HG03039 (cell line): ENCODE measurements at regions not wholly inside any gene's neighbourhood (a gene's known extent, or its start where the extent isn't known, plus 50 kb on each side); places are given as distances from the start of the nearest gene placed in this dataset.

Experiments used
- ATAC-seq: cut with Tn5 transposase; IDR thresholded peaks from one replicate; pipeline ENCODE4 v1.9.1; 2021; ENCODE audit warnings: mild to moderate bottlenecking, moderate library complexity; ENCODE audit not compliant: unreplicated experiment

GRCh38 chr2:120947982-120948661 is 212.5 kb downstream of the GLI2 start:
- no peak for ATAC-seq

GRCh38 chr2:120948662-120949011 is 213.0 kb downstream of the GLI2 start:
- no peak for ATAC-seq

GRCh38 chr2:120949027-120949956 is 213.6 kb downstream of the GLI2 start:
- ATAC-seq: no peak

GRCh38 chr2:120949957-120950590 is 214.4 kb downstream of the GLI2 start:
- ATAC-seq: no peak

- ATAC-seq: no peak
Observed at GRCh38 chr2:120951693-120952092, 216.0 kb downstream of the GLI2 start.

- no peak for ATAC-seq
Observed at GRCh38 chr2:120952318-120952717, 216.7 kb downstream of the GLI2 start.

- no peak for ATAC-seq
Observed at GRCh38 chr2:120953066-120953756, 217.5 kb downstream of the GLI2 start.

- ATAC-seq: no peak
Observed at GRCh38 chr2:120953843-120954584, 218.3 kb downstream of the GLI2 start.

- ATAC-seq: no peak
Observed at GRCh38 chr2:120954939-120955338, 219.3 kb downstream of the GLI2 start.

GRCh38 chr2:120955427-120955826 is 219.8 kb downstream of the GLI2 start:
- ATAC-seq: no peak

GRCh38 chr2:120956486-120957156 is 221.0 kb downstream of the GLI2 start:
- ATAC-seq: no peak

- ATAC-seq: no peak
Observed at GRCh38 chr2:120957905-120958304, 222.2 kb downstream of the GLI2 start.

GRCh38 chr2:120958623-120959366 is 223.1 kb downstream of the GLI2 start:
- no peak for ATAC-seq

- ATAC-seq: no peak
Observed at GRCh38 chr2:120959426-120959825, 223.8 kb downstream of the GLI2 start.

GRCh38 chr2:120960770-120961366 is 225.2 kb downstream of the GLI2 start:
- no peak for ATAC-seq

- ATAC-seq: no peak
Observed at GRCh38 chr2:120961396-120961795, 225.7 kb downstream of the GLI2 start.

GRCh38 chr2:120963997-120964705 is 228.5 kb downstream of the GLI2 start:
- ATAC-seq: no peak

- no peak for ATAC-seq
Observed at GRCh38 chr2:120964819-120965218, 229.2 kb downstream of the GLI2 start.
